Upper lobe of right lung (tissue), 1 donor: ENCODE measurements at regions not wholly inside any gene's neighbourhood (a gene's known extent, or its start where the extent isn't known, plus 50 kb on each side); places are given as distances from the start of the nearest gene placed in this dataset.

Experiments
- ATAC-seq: fragments of 200-7000 bp; cut with Tn5 transposase; one replicate; pipeline ENCODE4 v1.9.1; 2020; ENCODE audit warnings: mild to moderate bottlenecking, moderate library complexity
- DNase-seq: peaks from one replicate; pipeline ENCODE4 v3.0.0-alpha.2; 2020
- H3K27ac ChIP-seq: fragments of 200-600 bp; one replicate; pipeline ENCODE4 v1.8.0; 2022
- H3K27me3 ChIP-seq: fragments of 200-600 bp; one replicate; pipeline ENCODE4 v1.8.0; 2022; ENCODE audit warnings: mild to moderate bottlenecking
- H3K36me3 ChIP-seq: fragments of 200-600 bp; one replicate; pipeline ENCODE4 v1.8.0; 2022
- H3K4me1 ChIP-seq: fragments of 200-600 bp; one replicate; pipeline ENCODE4 v1.8.0; 2022
- H3K4me3 ChIP-seq: fragments of 200-600 bp; one replicate; pipeline ENCODE4 v1.8.0; 2022; ENCODE audit warnings: mild to moderate bottlenecking
- H3K9me3 ChIP-seq: fragments of 200-600 bp; one replicate; pipeline ENCODE4 v1.8.0; 2022
- CTCF ChIP-seq: fragments of 200-600 bp; IDR thresholded peaks from one replicate; pipeline ENCODE4 v1.8.0; 2022; ENCODE audit warnings: antibody characterized with exemption
- intact Hi-C: fragments of 100-400 bp; cut with DNase I; formaldehyde crosslinking; loops from one replicate; pipeline ENCODE4 v1.11.0; 2022
- donor health status: DM: no; HTN: yes; CAD: no; lungs with severe emphysema.

GRCh38 chr3:154602241-154602640 is 172.3 kb upstream of the GPR149 start:
- H3K27ac ChIP-seq, result no peak overlapping the region
- no peak overlapping the region for H3K4me3 ChIP-seq
- H3K9me3 ChIP-seq, result no peaks in the 10 kb centered on the region
- no peaks in the 10 kb centered on the region for H3K4me1 ChIP-seq
- intact Hi-C loops, result no loop called here
- H3K36me3 ChIP-seq, result no peaks in the 10 kb centered on the region
- H3K27me3 ChIP-seq, result no peaks in the 10 kb centered on the region
- no peak for ATAC-seq
- TF ChIP-seq CTCF, result no peak
- no peak for DNase-seq

- intact Hi-C loops, result no loop called here
- TF ChIP-seq CTCF, result no peak
- no peak for ATAC-seq
- no peak for DNase-seq
- Histone ChIP-seq H3K4me1 (no peaks in the 10 kb centered on the region), H3K36me3 (no peaks in the 10 kb centered on the region), H3K27ac (no peak overlapping the region), H3K4me3 (no peak overlapping the region), H3K9me3 (no peaks in the 10 kb centered on the region), H3K27me3 (no peaks in the 10 kb centered on the region)
Measured at GRCh38 chr3:154598166-154598565, 168.2 kb upstream of the GPR149 start.

- H3K4me1 ChIP-seq, result no peaks in the 10 kb centered on the region
- H3K27ac ChIP-seq, result no peak overlapping the region
- H3K27me3 ChIP-seq, result no peaks in the 10 kb centered on the region
- ATAC-seq (no peak), DNase-seq (no peak)
- intact Hi-C loops, result no loop called here
- H3K4me3 ChIP-seq, result no peak overlapping the region
- TF ChIP-seq CTCF, result no peak
- H3K9me3 ChIP-seq, result no peaks in the 10 kb centered on the region
- no peaks in the 10 kb centered on the region for H3K36me3 ChIP-seq
Measured at GRCh38 chr3:154590675-154591384, 160.8 kb upstream of the GPR149 start.

- H3K4me1 ChIP-seq, result no peaks in the 10 kb centered on the region
- H3K4me3 ChIP-seq, result no peak overlapping the region
- no peak for DNase-seq
- no peak for ATAC-seq
- no peak overlapping the region for H3K27ac ChIP-seq
- intact Hi-C loops, result no loop called here
- no peak for TF ChIP-seq CTCF
- no peaks in the 10 kb centered on the region for H3K36me3 ChIP-seq
- H3K27me3 ChIP-seq, result no peaks in the 10 kb centered on the region
- H3K9me3 ChIP-seq, result no peaks in the 10 kb centered on the region
Measured at GRCh38 chr3:154588831-154589230, 158.8 kb upstream of the GPR149 start.

GRCh38 chr3:154584974-154585373 is 155.0 kb upstream of the GPR149 start:
- peak; percentile 62 for ATAC-seq

More at GRCh38 chr3:154584974-154585373, 155.0 kb upstream of the GPR149 start:
- no peaks in the 10 kb centered on the region for H3K27me3 ChIP-seq
- no peak for TF ChIP-seq CTCF
- intact Hi-C loops, result no loop called here
- H3K9me3 ChIP-seq, result no peaks in the 10 kb centered on the region
- no peak for DNase-seq
- H3K27ac ChIP-seq, result no peak overlapping the region
- no peaks in the 10 kb centered on the region for H3K4me1 ChIP-seq
- no peak overlapping the region for H3K4me3 ChIP-seq
- H3K36me3 ChIP-seq, result no peaks in the 10 kb centered on the region
